Left ventricle myocardium superior (tissue), 1 donor: ENCODE measurements at regions not wholly inside any gene's neighbourhood (a gene's known extent, or its start where the extent isn't known, plus 50 kb on each side); places are given as distances from the start of the nearest gene placed in this dataset.

Source experiments
- ATAC-seq: fragments of 200-7000 bp; cut with Tn5 transposase; one replicate; pipeline ENCODE4 v1.9.1; 2020; ENCODE audit warnings: mild to moderate bottlenecking, moderate library complexity
- DNase-seq: peaks from one replicate; pipeline ENCODE4 v3.0.0-alpha.2; 2020
- intact Hi-C: fragments of 100-400 bp; cut with micrococcal nuclease; formaldehyde crosslinking; loops from one replicate; pipeline ENCODE4 v1.11.0; 2022
- donor health status: DM: no; HTN: yes; CAD: no; lungs with severe emphysema.

GRCh38 chr13:103187721-103188156 lies 121.5 kb upstream of the SLC10A2 start:
- intact Hi-C loops: no loop called here
- no peak for DNase-seq

GRCh38 chr13:103184413-103184812 lies 118.2 kb upstream of the SLC10A2 start:
- DNase-seq (no peak), ATAC-seq (no peak)
- intact Hi-C loops: no loop called here

More at GRCh38 chr13:103187721-103188156, 121.5 kb upstream of the SLC10A2 start:
- ATAC-seq: no peak

- ATAC-seq: no peak
- intact Hi-C loops: no loop called here
- DNase-seq: no peak
Measured at GRCh38 chr13:103178986-103179943, 113.0 kb upstream of the SLC10A2 start.

GRCh38 chr13:103174966-103175365 lies 108.7 kb upstream of the SLC10A2 start:
- DNase-seq (no peak), ATAC-seq (no peak)
- intact Hi-C loops: no loop called here

GRCh38 chr13:103168901-103169508 lies 102.8 kb upstream of the SLC10A2 start:
- intact Hi-C loops: no loop called here
- ATAC-seq: no peak
- no peak for DNase-seq

GRCh38 chr13:103164251-103164650 lies 98.0 kb upstream of the SLC10A2 start:
- intact Hi-C loops: no loop called here
- no peak for DNase-seq
- no peak for ATAC-seq

- intact Hi-C loops: no loop called here
- DNase-seq (no peak), ATAC-seq (no peak)
Measured at GRCh38 chr13:103161476-103161875, 95.3 kb upstream of the SLC10A2 start.

GRCh38 chr13:103157434-103158145 lies 91.4 kb upstream of the SLC10A2 start:
- no peak for ATAC-seq
- no peak for DNase-seq
- intact Hi-C loops: no loop called here

GRCh38 chr13:103157016-103157415 lies 90.8 kb upstream of the SLC10A2 start:
- intact Hi-C loops: no loop called here
- DNase-seq (no peak), ATAC-seq (no peak)

- ATAC-seq: peak; percentile 62
- DNase-seq: no peak
- intact Hi-C loops: no loop called here
Measured at GRCh38 chr13:103156346-103156998, 90.3 kb upstream of the SLC10A2 start.

GRCh38 chr13:103153466-103153865 lies 87.2 kb upstream of the SLC10A2 start:
- DNase-seq (no peak), ATAC-seq (no peak)
- intact Hi-C loops: no loop called here

GRCh38 chr13:103147961-103148360 lies 81.7 kb upstream of the SLC10A2 start:
- ATAC-seq (no peak), DNase-seq (no peak)
- intact Hi-C loops: no loop called here

- ATAC-seq: no peak
- intact Hi-C loops: no loop called here
- DNase-seq: no peak
Measured at GRCh38 chr13:103145442-103145841, 79.2 kb upstream of the SLC10A2 start.

- DNase-seq: no peak
- intact Hi-C loops: no loop called here
- ATAC-seq: no peak
Measured at GRCh38 chr13:103143432-103143831, 77.2 kb upstream of the SLC10A2 start.

- ATAC-seq (no peak), DNase-seq (no peak)
- intact Hi-C loops: no loop called here
Measured at GRCh38 chr13:103142151-103142550, 75.9 kb upstream of the SLC10A2 start.

GRCh38 chr13:103140001-103140671 lies 73.9 kb upstream of the SLC10A2 start:
- intact Hi-C loops: no loop called here
- DNase-seq (no peak), ATAC-seq (peak; percentile 41)

- ATAC-seq (no peak), DNase-seq (no peak)
- intact Hi-C loops: no loop called here
Measured at GRCh38 chr13:103134271-103134670, 68.1 kb upstream of the SLC10A2 start.

GRCh38 chr13:103133556-103133955 lies 67.3 kb upstream of the SLC10A2 start:
- DNase-seq (no peak), ATAC-seq (no peak)
- intact Hi-C loops: no loop called here

GRCh38 chr13:103130681-103131210 lies 64.5 kb upstream of the SLC10A2 start:
- no peak for ATAC-seq
- DNase-seq: no peak

More at GRCh38 chr13:103130681-103131210, 64.5 kb upstream of the SLC10A2 start:
- intact Hi-C loops: no loop called here
